ENCODE measurements at regions not wholly inside any gene's neighbourhood (a gene's known extent, or its start where the extent isn't known, plus 50 kb on each side); places are given as distances from the start of the nearest gene placed in this dataset.

DNA sequence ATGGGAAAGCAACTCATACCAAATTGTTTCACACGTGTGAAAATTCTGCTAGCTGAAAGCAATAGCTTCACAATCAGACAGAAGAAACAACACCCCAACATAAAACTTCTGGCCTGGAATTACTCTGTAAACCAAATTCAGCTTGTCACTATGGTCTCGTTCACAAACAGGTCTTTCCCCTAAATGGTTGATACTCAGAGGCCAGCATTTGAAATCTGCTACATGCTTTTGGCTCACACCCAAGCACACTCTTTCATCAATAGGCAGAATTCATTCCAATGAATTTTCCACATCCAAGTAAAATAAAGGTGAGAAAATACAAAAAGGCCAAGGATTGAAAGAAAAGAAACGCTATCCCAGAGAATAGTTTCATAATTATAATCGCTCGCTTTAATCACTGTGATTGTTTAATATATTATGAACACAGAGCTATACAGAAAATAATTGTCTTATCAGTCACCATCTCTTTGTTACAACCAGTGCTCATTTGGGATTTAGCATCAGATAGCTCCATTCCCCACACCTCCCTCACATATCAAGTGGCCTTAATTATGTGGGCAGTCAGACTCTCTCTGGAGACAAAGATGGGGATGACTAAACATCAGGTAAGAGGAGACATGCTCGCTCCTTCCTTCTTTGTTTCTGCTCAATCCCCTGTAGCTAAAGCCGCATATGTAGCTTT lies 503.8 kb upstream of the ARRDC4 start:
- Histone ChIP-seq H3K36me3 (no peaks in the 10 kb centered on the region), H3K4me1 (ENCODE audit: low read depth) (no peaks in the 10 kb centered on the region), H3K27me3 (peaks cover 3% of the 10 kb centered on the region), H3K9me3 (ENCODE audit: low read depth) (no peaks in the 10 kb centered on the region), H3K4me3 (no peak overlapping the region), H3K27ac (no peak overlapping the region)
- DNase-seq (ENCODE audit: low read depth in 1 of 2, low spot score in 1 of 2): no peak
- TF ChIP-seq, protein P1, sequence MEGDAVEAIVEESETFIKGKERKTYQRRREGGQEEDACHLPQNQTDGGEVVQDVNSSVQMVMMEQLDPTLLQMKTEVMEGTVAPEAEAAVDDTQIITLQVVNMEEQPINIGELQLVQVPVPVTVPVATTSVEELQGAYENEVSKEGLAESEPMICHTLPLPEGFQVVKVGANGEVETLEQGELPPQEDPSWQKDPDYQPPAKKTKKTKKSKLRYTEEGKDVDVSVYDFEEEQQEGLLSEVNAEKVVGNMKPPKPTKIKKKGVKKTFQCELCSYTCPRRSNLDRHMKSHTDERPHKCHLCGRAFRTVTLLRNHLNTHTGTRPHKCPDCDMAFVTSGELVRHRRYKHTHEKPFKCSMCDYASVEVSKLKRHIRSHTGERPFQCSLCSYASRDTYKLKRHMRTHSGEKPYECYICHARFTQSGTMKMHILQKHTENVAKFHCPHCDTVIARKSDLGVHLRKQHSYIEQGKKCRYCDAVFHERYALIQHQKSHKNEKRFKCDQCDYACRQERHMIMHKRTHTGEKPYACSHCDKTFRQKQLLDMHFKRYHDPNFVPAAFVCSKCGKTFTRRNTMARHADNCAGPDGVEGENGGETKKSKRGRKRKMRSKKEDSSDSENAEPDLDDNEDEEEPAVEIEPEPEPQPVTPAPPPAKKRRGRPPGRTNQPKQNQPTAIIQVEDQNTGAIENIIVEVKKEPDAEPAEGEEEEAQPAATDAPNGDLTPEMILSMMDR (IDR thresholded peaks at IDR 0.05; ENCODE audit: low read depth, low read length): no peak

DNA sequence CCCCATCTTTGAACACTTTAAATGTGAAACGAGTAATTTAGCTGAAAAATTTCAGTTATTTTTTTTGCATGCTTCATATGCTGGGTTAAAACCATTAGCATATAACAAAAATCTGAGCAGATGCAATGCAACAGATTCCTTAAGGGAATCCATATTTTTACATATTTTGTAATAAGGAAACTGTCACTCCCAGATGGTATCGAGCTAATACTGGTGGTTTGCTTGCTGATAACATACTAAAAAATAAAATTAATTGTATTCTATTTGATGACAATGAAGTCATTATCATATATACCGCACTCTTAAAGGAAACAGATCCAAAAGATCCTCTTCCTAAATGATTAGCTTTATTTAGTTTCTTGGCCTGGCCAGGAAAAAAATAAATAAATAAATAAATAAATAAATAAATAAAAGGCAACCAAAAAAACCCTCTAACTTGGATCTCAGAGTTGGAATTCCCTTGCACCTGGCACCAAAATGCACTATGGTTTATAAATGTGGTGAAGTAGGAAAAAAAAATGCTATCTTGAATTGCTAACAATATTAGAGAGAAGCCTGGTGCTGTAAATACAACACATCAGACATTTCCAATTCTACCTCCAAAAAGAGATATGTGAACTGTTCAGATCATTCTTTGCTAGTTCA lies 503.2 kb upstream of the ARRDC4 start:
- H3K27ac ChIP-seq: no peak overlapping the region
- TF ChIP-seq, protein P1 (IDR thresholded peaks at IDR 0.05; ENCODE audit: low read depth, low read length): no peak
- H3K36me3 ChIP-seq: no peaks in the 10 kb centered on the region
- H3K4me1 ChIP-seq (ENCODE audit: low read depth): no peaks in the 10 kb centered on the region
- no peak for DNase-seq (ENCODE audit: low read depth in 1 of 2, low spot score in 1 of 2)
- peaks cover 6% of the 10 kb centered on the region for H3K27me3 ChIP-seq
- H3K9me3 ChIP-seq (ENCODE audit: low read depth): no peaks in the 10 kb centered on the region
- no peak overlapping the region for H3K4me3 ChIP-seq

DNA sequence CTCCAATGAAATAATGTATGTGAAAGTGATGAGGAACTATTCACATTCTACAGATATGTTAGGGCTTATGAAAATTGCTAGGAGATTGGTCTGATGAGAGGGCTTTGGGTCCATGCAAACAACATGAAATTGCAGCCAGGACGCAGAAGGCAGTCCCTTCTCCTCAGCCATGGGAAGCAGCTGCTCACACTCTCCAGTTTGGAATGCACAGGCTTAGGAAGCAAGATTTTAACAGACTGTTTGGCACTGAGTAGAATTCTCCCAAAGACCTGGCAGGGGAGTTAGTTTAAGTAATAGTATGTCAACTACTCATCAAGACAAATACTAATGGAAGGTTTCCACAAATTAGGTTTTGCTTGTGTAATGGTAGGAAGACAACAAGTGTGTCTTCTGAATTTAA lies 500.7 kb upstream of the ARRDC4 start:
- Histone ChIP-seq H3K4me1 (ENCODE audit: low read depth) (no peaks in the 10 kb centered on the region), H3K9me3 (ENCODE audit: low read depth) (no peaks in the 10 kb centered on the region), H3K36me3 (no peaks in the 10 kb centered on the region), H3K4me3 (no peak overlapping the region), H3K27me3 (peaks cover 6% of the 10 kb centered on the region), H3K27ac (no peak overlapping the region)
- TF ChIP-seq, protein P1 (IDR thresholded peaks at IDR 0.05; ENCODE audit: low read depth, low read length): no peak
- peak in 1 of 2 donors; percentile 9 for DNase-seq (ENCODE audit: low read depth in 1 of 2, low spot score in 1 of 2)

DNA sequence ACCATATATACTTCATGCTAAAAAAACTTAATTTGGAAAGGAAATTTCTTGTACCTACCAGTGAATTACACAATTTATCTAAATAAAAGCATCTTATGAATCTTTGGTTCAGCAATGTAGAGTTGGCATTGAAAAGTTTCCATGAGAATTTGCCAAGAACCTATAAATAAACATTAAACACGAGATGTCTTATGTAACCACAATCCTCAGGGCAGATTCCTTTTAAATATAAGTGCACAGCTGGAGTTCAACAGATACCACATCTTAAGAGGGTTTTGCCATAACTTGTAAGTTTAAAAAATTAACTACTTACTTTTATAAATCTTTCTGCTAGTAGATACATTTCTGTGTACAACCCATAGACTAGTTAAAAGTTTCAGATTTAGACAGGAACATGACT lies 499.3 kb upstream of the ARRDC4 start:
- peaks cover 6% of the 10 kb centered on the region for H3K27me3 ChIP-seq
- H3K4me3 ChIP-seq: no peak overlapping the region
- H3K27ac ChIP-seq: no peak overlapping the region
- TF ChIP-seq, protein P1 (IDR thresholded peaks at IDR 0.05; ENCODE audit: low read depth, low read length): no peak
- H3K36me3 ChIP-seq: no peaks in the 10 kb centered on the region
- no peaks in the 10 kb centered on the region for H3K4me1 ChIP-seq (ENCODE audit: low read depth)
- no peaks in the 10 kb centered on the region for H3K9me3 ChIP-seq (ENCODE audit: low read depth)
- no peak for DNase-seq (ENCODE audit: low read depth in 1 of 2, low spot score in 1 of 2)

DNA sequence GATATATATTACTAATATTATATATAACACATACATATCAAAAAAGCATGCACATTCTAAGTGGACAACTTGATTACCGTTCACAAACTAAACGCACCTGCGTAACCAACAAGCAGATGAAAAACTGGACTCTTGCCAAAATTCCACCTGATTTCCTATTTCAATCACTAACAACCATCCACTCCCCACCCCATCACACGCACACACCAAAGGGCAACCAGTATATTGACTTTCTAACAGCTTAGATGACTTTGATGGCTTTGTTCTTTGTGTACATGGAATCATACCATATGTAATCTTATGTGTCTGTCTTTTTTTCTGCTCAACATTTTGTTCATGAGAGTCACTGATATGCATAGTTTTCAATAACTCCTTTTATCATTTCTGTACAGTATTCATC lies 496.8 kb upstream of the ARRDC4 start:
- H3K4me3 ChIP-seq: no peak overlapping the region
- no peak overlapping the region for H3K27ac ChIP-seq
- H3K9me3 ChIP-seq (ENCODE audit: low read depth): no peaks in the 10 kb centered on the region
- no peaks in the 10 kb centered on the region for H3K36me3 ChIP-seq
- peaks cover 6% of the 10 kb centered on the region for H3K27me3 ChIP-seq
- no peaks in the 10 kb centered on the region for H3K4me1 ChIP-seq (ENCODE audit: low read depth)
- TF ChIP-seq, protein P1 (IDR thresholded peaks at IDR 0.05; ENCODE audit: low read depth, low read length): no peak
- DNase-seq (ENCODE audit: low read depth in 1 of 2, low spot score in 1 of 2): no peak
